GM12864 (cell line): ENCODE measurements at regions not wholly inside any gene's neighbourhood (a gene's known extent, or its start where the extent isn't known, plus 50 kb on each side); places are given as distances from the start of the nearest gene placed in this dataset.

ENCODE experiments used
- DNase-seq: peaks from one replicate; pipeline ENCODE4 v3.0.0-alpha.2; 2011; ENCODE audit warnings: low read depth
- H3K4me3 ChIP-seq: 2 replicates; pipeline ENCODE4 v1.5.1; 2011; ENCODE audit warnings: mild to moderate bottlenecking, low read depth, low read length, control low read depth
- CTCF ChIP-seq: IDR thresholded peaks from 2 replicates; pipeline ENCODE4 v1.5.1; 2011; ENCODE audit warnings: low read depth, mild to moderate bottlenecking, moderate library complexity, low read length, control low read depth, inconsistent platforms; ENCODE audit errors: missing control alignments

GRCh38 chr4:104210420-104210819 is 284.3 kb downstream of the CXXC4 start:
- no peak for TF ChIP-seq CTCF
- DNase-seq: no peak

GRCh38 chr4:104206784-104207183 is 287.9 kb downstream of the CXXC4 start:
- H3K4me3 ChIP-seq: no peak overlapping the region
- DNase-seq: no peak

More at GRCh38 chr4:104210420-104210819, 284.3 kb downstream of the CXXC4 start:
- H3K4me3 ChIP-seq: no peak overlapping the region

GRCh38 chr4:104205116-104205515 is 289.6 kb downstream of the CXXC4 start:
- no peak for TF ChIP-seq CTCF
- no peak for DNase-seq
- H3K4me3 ChIP-seq: no peak overlapping the region

More at GRCh38 chr4:104206784-104207183, 287.9 kb downstream of the CXXC4 start:
- no peak for TF ChIP-seq CTCF

- H3K4me3 ChIP-seq: no peak overlapping the region
- no peak for DNase-seq
- no peak for TF ChIP-seq CTCF
Measured at GRCh38 chr4:104188301-104188700, 306.4 kb downstream of the CXXC4 start.

GRCh38 chr4:104169437-104169836 is 325.3 kb downstream of the CXXC4 start:
- TF ChIP-seq CTCF: no peak
- DNase-seq: no peak
- H3K4me3 ChIP-seq: no peak overlapping the region

GRCh38 chr4:104166749-104167148 is 327.9 kb downstream of the CXXC4 start:
- TF ChIP-seq CTCF: no peak
- no peak overlapping the region for H3K4me3 ChIP-seq
- DNase-seq: no peak

GRCh38 chr4:104163820-104164219 is 330.9 kb downstream of the CXXC4 start:
- H3K4me3 ChIP-seq: no peak overlapping the region
- no peak for DNase-seq
- TF ChIP-seq CTCF: no peak
